Glomerular visceral epithelial cell (primary cell): ENCODE measurements at regions not wholly inside any gene's neighbourhood (a gene's known extent, or its start where the extent isn't known, plus 50 kb on each side); places are given as distances from the start of the nearest gene placed in this dataset.

Source experiments
- DNase-seq: peaks from one replicate; pipeline ENCODE4 v3.0.0-alpha.2; 2016; ENCODE audit errors: extremely low spot score

DNA sequence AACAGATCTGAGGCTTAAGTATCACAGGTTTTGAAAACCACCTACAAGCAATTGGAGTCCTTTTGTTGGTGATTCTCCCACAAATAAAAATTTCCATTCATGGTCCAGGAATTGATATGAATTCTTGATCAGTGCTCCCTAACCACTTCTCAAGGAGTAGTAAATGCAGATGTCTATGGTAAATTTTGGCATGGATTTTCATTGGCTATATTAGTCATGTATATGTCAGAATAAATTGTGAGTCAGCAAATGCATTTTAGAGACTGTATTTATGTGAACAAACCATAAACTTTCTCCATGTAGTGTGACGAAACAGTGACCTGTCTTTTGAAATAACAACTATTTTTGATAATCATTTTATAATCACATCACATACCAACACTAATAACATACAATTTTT is 611.1 kb downstream of the HTR1A start:
- no peak for DNase-seq

GRCh38 chr5:63346451-63346850 is 615.8 kb downstream of the HTR1A start:
- no peak for DNase-seq

- DNase-seq, result no peak
Measured at GRCh38 chr5:63341442-63341841, 620.8 kb downstream of the HTR1A start.

DNA sequence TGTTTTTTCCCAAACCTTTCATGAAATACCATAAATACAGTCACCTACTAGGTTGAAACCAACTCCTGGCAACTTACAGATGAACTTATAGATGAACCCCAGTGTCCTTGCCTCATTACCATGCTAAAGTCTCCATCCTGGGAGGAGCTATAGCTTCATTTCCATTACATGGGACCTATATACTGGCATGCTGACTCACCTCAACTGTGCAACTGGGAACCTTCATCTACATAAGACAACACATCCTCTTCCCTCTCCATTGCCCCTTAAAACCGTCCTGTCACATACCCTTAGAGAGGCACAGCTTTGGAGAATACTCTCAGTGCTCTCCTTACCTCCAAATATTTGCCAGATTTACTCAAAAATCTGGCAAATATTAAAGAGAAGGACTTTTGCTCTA is 638.3 kb downstream of the HTR1A start:
- no peak for DNase-seq

DNA sequence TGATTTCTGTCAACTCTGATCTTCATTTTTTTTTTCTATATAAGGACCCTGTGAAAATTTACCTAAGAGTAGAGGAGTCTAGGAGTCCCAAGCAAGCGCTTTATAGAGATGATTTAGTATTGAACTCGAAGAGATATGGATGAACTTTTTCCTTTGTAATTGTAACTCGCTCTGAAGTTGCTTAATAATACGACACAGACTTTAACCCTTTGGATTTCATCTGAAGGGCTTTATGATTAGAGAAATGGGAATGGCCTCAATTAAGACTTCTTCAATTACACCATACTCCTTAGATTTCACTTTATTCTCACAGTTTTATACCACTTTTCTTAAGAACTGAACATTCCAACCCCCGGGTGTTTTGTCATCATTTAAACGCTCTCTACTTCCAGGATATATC is 647.7 kb downstream of the HTR1A start:
- DNase-seq, result no peak

DNA sequence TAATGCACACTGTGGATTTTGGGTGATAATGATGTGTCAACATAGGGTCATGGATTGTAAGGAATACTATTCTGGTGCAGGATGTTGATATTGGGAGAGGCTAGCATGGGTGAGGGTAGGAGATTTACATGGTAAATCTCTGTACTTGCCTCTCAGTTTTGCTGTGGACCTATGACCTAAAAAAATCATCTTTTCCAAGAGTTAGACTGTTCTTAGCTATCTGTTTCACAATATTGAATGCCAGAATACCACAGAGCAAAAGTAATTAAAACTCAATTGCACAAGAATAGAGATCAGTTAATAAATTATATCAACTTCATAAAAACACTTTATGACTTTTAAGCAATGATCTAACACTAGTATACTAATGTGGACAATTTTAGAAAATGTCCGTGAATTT is 651.6 kb downstream of the HTR1A start:
- DNase-seq, result no peak

DNA sequence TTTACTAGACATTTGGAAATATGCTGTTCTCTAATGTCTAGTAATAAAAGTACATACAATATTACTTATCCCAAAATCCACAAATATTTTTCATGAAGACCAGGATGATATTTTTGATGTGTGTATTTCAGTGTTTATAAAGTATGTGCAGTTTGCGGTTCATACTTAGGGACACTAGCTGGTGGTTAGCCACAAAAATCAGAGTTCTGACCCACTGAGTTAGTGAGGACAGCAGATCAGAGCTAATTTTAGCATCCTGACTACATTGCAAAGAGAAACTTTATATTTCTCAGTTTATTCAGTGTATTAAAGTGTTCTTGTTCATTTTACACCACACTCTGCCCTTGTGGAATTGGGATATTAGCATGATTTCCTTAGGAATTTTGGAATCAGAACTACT is 655.3 kb downstream of the HTR1A start:
- DNase-seq, result no peak

GRCh38 chr5:63293317-63293716 is 668.9 kb downstream of the HTR1A start:
- no peak for DNase-seq

- no peak for DNase-seq
Measured at GRCh38 chr5:63286724-63287123, 675.5 kb downstream of the HTR1A start.

DNA sequence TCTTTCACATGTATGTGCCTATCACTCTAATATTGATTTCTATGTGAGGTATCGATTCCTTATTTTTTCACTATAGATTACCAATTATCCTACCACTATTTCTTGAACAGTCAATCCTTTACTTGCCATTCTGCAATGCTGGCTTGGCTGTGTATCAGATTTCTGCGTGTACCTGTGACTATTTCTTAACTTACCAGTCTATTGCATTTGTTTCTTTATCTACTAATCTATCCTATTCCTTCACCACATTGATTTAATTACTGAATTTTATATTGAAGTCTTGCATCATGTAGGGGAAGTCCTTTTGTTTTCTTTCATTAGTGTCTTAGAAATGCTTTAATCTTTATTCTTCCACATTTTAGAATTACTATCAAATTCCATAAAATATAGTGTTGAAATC is 684.8 kb downstream of the LRRC70 start:
- DNase-seq, result no peak

DNA sequence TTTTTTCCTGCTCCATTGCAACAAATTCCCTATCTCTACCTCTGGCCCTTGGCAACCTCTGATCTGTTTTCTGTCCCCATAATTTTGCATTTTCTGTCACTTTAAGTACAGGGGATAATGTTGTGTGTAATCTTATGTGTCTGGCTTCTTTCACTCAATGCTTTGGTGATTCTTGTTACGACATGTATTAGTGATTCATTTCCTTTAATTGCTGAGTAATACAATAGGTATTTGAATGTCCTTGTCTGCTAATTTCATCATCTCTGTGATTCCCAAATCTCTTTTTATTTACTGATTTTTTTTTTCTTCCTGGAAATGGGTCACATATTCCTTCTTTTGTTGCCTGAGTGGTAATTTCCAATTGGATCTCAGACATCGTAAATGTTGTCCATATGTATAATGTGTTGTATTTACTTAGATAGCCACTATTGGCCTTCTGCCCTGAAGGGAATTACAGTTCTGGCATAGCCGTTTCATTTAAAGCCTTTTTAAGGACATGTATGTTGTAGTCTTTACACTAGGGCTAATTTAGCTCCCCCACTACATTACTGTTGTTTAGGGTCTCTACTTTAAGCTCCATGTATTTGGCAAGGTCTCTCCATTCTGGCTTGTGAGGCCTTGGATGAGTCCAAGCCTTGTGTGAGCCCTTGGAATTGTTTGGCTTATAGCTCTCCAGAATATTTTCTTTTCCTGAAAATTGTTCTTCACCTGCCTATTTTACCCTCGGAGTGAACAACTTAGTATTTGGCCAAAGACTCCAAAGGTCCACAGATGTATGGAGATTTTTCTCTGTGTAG is 683.8 kb downstream of the LRRC70 start:
- peak; percentile 38 for DNase-seq

DNA sequence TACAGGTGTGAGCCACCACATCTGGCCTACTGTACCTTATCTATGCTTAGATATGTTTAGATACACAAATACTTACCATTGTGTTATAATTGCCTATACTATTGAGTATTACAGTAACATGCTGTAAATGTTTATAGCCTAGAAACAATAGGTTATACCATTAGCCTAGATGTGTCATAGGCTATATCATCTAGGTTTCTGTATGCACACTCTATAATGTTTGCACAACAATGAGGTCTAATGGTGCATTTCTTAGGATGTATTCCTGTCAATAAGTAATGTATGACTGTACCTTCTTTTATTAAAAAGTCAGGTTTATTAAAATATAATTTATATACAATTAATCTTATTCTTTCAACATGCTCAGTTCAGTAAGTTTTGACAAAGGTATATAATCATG is 683.1 kb downstream of the LRRC70 start:
- no peak for DNase-seq

GRCh38 chr5:63255594-63255993 is 677.0 kb downstream of the LRRC70 start:
- no peak for DNase-seq

DNA sequence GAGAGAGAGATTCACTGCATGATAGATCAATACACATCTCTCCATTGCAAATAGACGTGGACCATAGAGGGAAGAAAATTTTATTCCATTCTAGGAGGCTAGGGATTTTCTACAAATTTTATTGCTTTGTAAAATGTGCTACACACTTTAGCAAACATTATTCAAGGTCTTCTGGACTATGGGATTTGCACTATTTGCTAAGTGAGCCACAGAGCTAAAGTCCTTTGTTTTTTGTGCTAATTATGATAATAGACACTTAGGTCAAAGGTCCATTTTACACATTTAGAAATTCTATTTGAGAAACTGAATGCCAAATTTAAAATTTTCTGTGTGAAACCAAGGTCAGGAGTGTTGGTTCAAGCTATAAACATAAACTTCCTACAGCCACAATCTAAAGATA is 672.3 kb downstream of the LRRC70 start:
- no peak for DNase-seq

DNA sequence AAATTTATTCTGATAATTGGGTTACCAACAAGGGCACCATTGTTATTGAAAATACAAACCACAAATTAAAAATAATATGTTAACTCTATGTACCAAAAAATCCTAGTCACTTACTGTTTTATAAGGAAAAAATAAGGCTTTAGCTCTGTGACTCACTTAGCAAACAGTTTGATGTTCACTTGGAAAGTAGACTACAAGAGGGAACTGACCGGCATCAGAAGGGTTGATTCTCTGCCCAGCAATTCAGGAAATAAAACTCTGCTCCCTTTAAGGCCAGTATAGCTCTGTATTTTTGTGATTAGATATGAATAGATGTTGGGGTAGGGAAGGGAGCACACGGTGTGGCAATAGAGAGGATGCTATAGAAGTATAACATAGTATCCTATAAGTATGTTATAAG is 671.3 kb downstream of the LRRC70 start:
- no peak for DNase-seq

GRCh38 chr5:63247651-63248050 is 669.0 kb downstream of the LRRC70 start:
- no peak for DNase-seq

DNA sequence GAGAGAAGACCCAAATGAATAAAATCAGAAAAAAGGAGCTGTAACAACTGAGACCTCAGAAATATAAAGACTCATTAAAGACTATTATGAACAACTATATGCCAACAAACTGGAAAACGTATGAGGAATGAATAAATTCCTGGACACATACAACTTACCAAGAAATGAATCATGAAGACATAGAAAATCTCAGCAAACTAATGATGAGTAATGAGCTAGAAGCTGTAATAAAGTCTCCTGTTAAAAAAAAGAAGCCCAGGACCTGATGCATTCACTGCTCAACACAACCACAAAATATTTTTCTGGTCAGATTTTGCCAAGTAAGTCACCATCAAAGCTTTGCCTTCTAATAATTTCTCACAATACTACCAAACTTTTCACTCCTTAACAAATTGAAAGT is 666.7 kb downstream of the LRRC70 start:
- DNase-seq, result peak; percentile 27

GRCh38 chr5:63240063-63240755 is 661.6 kb downstream of the LRRC70 start:
- DNase-seq, result no peak

- DNase-seq, result no peak
Measured at GRCh38 chr5:63233911-63234310, 655.3 kb downstream of the LRRC70 start.

DNA sequence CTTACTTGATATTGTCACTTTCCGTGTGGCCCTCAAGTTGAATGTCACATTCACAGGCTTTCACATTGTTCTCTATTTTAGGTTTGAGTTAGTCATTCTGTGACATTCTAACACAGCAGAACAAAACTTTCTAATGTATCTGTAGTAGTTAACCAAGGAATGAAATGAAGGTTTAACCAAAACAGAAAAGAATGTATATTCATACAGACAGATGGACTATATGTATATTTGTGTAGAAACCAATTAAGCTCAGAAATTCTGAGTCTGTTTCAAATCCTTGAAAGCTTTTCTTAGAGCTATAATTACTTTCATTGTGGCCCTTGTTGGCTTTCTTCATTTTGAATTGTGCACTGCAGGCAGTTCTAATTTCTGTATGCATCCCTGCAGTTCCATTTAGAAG is 654.7 kb downstream of the LRRC70 start:
- DNase-seq, result no peak

GRCh38 chr5:63230754-63231153 is 652.1 kb downstream of the LRRC70 start:
- DNase-seq, result no peak

- DNase-seq, result no peak
Measured at GRCh38 chr5:63228154-63228553, 649.5 kb downstream of the LRRC70 start.

- no peak for DNase-seq
Measured at GRCh38 chr5:63220244-63220643, 641.6 kb downstream of the LRRC70 start.

DNA sequence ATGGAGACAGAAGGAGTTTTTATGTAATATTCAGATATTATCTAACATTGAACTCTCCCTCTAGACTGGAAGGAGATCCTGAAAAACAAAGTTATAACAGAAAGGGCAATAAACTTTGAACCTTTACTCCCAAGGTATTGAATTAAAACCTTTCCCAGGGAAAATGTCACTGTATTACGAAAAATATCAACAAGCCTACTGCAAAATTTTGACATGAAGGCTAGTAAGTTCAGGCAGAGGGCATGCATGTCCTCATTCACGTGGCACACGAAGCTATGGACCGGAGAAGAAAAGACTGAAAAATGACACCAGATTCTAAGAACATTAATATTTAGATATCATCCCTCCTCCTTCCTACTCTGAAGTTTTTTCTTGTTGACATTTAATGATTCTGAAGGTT is 638.8 kb downstream of the LRRC70 start:
- DNase-seq, result no peak
